CD4-positive, alpha-beta T cell treated with Interleukin-15 for 4 hours (primary cell): ENCODE measurements at regions not wholly inside any gene's neighbourhood (a gene's known extent, or its start where the extent isn't known, plus 50 kb on each side); places are given as distances from the start of the nearest gene placed in this dataset.
"Not testable (repeated sequence)": the region's sequence is repeated elsewhere in the genome, so short reads cannot be mapped to it uniquely, and the experiment has no call there.

Source experiments
- DNase-seq: peaks from one replicate; pipeline ENCODE4 v3.0.0-alpha.2; 2020; ENCODE audit warnings: low spot score

GRCh38 chr1:60540141-60540540 lies 466.6 kb upstream of the C1orf87 start:
- DNase-seq: no peak

DNA sequence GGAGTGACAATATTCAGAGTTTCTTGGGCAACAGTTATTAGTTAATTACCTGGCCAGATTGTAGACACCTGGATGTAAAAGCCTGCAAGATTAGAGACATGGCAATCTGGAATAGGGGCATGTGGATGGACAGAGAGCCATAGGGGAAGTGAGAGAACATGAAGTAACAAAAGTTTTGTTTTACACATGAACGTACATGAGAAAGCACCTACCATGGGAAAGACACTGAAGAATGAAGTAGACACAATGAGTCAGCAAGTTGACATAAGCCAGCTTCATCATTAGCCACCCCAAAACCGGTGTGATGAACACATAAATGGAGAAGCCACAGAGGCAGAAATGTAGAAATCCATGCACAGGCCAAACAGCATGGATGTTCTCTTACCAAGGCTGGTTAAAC lies 462.1 kb upstream of the C1orf87 start:
- DNase-seq: no peak

DNA sequence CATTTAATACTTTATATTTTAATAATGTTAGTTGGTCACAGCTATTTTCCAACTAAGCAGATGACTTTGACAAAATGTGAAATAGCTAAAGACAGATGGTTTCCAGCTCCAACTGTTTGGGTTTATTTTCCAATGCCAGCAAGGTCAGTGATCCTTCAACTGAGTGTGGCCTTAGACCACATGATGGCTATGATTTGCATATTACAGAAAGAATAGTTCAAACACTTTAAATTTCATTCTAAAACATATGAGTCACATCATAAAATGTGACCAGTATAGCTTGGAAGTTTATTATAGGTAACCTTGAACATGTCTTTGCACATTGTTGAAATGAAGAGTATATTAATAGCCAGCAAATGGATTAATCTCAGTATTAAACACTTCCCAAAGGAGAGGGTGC lies 454.0 kb upstream of the C1orf87 start:
- no peak for DNase-seq

GRCh38 chr1:60516996-60517395 lies 443.4 kb upstream of the C1orf87 start:
- DNase-seq: no peak

- no peak for DNase-seq
Observed at GRCh38 chr1:60510162-60510561, 436.6 kb upstream of the C1orf87 start.

DNA sequence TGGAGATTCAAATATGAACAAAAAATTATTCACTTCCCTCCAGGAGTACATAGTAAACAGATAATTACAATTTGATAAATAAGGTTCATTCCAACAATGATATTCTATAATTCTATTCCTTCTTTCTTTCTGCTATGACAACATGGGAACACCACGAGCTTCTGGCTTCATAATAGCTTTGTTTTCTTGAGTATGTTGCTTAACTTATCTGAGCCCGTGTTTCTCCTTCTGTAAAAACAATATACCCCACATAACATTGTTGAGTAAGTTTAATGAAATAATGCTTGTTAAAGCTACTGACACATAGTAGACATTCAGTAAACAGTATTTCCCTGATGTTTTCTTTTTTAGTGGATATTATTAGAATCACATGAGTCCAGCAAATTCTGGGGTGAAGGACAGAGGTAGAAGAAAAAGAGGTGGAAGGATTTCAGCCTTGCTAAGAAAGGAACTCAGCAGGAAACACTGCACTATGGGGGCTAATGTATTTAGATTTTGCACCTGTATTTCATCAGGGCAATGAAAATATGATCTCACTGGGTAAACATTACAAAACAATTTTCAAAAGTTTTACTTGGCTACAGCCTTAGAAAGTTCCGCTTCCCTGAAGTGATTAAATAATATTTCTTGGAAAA lies 430.8 kb upstream of the C1orf87 start:
- DNase-seq: no peak

- no peak for DNase-seq
Observed at GRCh38 chr1:60503266-60503925, 429.8 kb upstream of the C1orf87 start.

DNA sequence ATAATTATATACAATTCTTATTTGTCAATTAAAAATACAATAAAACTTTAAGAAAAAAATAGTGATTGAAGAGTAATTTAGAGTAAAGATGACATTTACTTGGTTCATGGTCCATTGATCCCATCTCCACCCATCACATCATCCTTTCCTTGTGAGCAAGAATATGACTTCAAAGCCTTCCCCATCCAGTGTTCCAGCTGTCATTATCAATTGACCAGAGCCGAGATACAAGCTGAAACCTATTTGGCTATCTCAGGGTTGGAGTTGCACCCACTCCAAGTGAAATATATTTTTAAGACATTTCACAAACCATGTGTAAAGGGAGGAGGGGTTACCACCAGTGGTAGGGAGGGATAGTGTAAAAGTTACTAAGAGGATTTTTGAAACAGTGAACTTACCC lies 428.9 kb upstream of the C1orf87 start:
- DNase-seq: no peak

DNA sequence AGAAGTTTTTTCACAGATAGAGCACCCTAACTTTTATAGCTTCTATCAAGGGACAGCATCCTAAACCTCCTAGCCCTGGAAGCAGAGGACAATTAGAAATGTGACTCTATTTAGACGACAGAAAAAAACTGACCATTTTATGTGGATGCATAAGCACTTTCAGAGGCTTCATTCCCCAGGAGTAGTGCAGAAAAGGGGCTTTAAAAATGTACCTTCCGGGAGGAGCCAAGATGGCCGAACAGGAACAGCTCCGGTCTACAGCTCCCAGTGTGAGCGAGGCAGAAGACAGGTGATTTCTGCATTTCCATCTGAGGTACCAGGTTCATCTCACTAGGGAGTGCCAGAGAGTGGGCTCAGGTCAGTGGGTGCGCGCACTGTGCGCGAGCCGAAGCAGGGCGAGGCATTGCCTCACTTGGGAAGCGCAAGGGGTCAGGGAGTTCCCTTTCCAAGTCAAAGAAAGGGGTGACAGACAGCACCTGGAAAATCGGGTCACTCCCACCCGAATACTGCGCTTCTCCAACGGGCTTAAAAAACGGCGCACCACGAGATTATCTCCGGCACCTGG lies 416.4 kb upstream of the C1orf87 start:
- not testable (repeated sequence) for DNase-seq

GRCh38 chr1:60488847-60489246 lies 415.3 kb upstream of the C1orf87 start:
- no peak for DNase-seq

DNA sequence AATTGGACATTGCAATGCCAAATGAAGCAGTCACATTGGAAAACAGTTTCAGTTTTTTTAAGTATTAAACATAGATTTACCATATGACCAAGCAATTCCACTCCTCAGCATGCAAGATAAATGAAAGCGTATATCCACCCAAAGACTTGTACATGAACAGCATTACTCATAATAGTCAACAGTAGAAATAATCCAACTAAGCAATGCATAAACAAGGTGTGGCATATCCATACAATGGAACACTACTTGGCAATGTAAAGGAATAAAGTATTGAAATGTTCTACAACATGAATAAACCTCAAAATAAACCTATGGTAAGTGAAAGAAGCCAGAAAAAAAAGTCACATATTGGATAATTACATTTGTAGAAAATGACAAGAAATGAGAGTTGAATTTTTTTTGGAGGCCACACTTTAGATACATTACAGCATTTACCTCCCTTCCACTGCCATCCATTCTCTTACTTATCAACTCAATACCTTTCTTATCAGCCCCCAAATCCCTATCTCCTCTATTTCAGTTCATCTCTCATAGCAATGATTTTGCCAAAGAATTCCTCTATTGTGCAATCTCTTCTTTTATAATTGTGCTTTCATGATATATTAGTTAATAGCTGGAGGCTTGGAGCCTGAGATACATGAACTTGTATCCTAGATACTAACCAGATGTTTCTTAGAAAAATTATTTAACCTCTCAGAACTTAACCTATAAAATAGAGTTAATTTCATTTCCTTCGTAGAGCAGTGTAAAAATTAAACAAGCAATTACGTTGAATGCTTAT lies 414.2 kb upstream of the C1orf87 start:
- DNase-seq: no peak

DNA sequence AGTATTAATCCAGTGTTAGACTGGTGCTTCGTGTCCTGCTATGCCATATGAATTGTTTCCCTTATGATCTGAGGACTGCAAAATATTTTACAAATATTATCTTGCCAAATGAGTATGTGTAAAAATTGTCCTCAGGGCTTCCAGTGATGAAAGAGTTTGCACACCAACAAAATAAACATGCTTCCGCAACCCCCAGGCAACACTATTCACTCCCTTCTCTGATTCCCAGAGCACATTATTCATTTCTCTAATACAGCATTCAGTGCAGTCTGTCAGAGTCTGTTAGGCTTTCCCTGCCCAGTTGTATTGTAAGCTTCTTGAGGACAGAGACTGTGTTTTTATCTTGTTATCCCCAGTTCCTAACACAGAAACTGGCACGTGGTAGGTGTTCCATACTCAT lies 409.9 kb upstream of the C1orf87 start:
- no peak for DNase-seq

GRCh38 chr1:60470246-60470645 lies 396.7 kb upstream of the C1orf87 start:
- no peak for DNase-seq

GRCh38 chr1:60463786-60464185 lies 390.2 kb upstream of the C1orf87 start:
- DNase-seq: no peak

- DNase-seq: no peak
Observed at GRCh38 chr1:60463146-60463545, 389.6 kb upstream of the C1orf87 start.

DNA sequence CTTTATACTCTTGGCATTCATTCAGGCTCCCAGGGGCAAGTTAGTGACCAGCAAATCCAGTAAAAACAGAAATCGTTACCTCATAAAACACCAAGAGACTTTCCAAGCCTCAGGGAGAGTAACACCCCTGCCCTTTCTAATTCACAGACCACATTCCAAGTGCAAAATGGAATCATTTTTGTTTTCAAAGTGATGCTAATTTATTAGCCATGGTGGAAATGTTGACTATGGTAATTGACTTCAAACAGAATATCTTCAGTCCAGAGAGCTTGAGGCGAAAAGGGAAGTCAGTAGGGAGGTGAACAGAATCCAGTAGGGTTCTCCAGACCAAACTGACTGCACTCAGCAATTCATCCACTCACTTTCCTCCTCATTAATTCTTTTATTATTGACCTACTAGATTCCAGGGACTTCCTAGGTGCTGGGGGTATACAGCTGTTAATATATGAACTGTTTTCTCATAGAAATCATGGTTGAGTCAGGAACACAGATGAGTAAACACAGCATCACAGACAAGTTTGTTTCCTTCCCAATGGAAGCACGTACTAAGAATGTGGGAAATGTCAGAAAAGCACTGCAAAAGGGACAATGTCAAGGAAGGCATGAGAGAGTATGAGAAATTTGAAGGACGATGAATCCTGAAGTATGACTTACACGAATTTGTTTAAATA lies 388.5 kb upstream of the C1orf87 start:
- no peak for DNase-seq

GRCh38 chr1:60458111-60458510 lies 384.5 kb upstream of the C1orf87 start:
- no peak for DNase-seq

GRCh38 chr1:60449876-60450275 lies 376.3 kb upstream of the C1orf87 start:
- DNase-seq: no peak

DNA sequence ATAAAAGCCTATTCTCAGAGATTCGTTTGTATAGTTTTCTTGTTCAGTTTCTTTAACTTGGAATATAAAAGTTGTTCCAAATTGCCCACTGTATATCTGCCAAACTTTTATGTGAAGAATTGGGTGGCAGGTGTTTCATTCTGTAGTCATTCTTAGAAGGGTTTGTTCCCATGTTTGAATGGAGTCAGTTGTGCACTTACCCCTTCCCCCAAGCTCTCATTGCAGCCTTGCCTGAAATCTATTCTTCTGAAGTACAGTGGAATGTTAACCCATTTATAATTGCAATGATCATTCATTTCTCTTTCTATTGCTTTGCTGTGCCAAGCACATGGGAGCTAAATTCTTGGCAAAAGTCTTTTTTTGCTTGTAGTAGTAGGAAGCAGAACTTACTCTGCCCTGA lies 375.3 kb upstream of the C1orf87 start:
- no peak for DNase-seq

GRCh38 chr1:60444680-60445079 lies 371.1 kb upstream of the C1orf87 start:
- DNase-seq: no peak

- no peak for DNase-seq
Observed at GRCh38 chr1:60436186-60436585, 362.6 kb upstream of the C1orf87 start.

GRCh38 chr1:60431593-60431992 lies 358.0 kb upstream of the C1orf87 start:
- no peak for DNase-seq
